Retina (tissue), 1 donor: ENCODE measurements at regions not wholly inside any gene's neighbourhood (a gene's known extent, or its start where the extent isn't known, plus 50 kb on each side); places are given as distances from the start of the nearest gene placed in this dataset.
"Not testable (repeated sequence)": the region's sequence is repeated elsewhere in the genome, so short reads cannot be mapped to it uniquely, and the experiment has no call there.

Experiments
- DNase-seq: peaks from one replicate; pipeline ENCODE4 v3.0.0-alpha.2; 2016

DNA sequence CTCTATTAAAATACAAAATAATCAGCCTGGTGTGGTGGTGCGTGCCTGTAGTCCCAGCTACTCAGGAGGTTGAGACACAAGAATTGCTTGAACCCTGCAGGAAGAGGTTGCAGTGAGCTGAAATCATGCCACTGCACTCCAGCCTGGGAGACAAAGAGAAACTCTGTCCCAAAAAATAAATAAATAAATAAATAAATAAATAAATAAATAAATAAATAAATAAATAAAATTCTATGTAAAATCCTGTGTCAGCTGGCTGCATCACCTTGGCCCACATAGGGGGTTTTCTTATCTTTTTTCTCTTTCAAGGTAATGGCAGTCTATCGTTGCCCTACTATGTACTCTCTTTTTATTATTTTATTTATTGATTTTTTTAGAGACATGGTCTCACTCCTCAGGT lies 206.7 kb downstream of the ALG10 start:
- DNase-seq: not testable (repeated sequence)

DNA sequence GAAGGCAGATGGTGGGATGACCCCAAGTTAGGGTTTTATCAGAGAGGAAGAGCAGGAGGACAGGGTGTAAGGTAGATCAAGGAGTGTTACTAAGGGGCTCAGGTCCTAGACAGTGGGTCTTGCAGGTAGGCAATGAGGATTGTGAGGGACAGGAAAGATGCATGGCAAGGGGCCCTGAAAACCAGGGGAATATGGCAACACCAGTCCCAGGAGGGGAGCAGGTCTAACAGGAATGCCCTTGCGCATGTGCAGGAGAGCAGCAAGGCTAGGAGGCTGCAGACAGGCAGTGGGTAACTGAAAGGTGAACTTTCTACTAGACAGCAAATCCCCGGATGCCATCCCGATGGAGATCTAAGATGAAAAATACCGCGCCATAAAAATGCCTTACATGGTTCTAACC lies 211.3 kb downstream of the ALG10 start:
- DNase-seq: no peak

DNA sequence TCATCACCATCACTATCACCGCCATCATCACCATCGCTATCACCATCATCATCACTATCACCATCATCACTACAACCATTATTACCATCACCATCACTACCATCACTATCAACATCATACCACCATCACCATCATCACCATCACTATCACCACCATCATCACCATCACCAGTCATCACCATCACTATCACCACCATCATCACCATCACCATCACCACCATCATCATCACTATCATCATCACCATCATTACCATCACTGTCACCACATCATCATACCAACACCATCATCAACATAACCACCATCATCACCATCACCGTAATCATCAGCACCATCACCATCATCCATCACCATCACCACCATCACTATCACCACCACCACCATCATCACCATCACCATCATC lies 213.8 kb downstream of the ALG10 start:
- DNase-seq: no peak

DNA sequence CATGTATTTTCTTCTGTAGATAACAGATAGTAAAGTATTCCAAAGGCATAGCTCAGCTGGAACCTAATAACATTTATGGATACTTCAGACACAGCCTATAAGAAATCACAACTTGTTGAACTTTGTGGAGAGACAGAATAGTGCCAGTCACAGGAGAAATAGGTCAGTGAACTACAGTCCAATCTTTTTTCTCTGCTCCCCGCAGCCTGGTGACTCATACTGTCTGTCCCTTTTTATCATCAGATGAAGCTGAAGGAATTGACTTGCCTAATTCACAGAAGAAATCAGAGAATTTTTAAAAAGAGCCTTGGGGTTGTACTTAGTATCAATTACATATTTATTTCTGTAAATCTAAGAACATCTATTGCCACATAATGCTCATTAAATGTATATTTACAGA lies 222.3 kb downstream of the ALG10 start:
- DNase-seq: no peak

DNA sequence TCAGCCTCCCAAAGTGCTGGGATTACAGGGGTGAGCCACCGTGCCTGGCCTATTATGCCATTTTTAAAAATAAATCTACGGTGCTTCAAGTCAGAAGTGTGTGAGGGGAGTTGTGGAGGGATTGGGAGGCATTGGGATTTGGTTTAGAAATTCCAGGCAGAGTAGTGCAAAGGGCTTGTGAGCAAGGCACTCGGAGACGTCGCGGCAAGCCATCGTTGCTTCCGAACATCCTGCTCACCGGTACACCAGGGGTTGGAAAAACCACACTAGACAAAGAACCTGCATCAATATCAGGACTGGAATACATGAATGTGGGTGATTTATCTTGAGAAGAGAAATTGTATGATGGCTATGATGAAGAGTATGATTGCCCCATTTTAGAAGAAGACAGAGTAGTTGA lies 227.0 kb downstream of the ALG10 start:
- no peak for DNase-seq

DNA sequence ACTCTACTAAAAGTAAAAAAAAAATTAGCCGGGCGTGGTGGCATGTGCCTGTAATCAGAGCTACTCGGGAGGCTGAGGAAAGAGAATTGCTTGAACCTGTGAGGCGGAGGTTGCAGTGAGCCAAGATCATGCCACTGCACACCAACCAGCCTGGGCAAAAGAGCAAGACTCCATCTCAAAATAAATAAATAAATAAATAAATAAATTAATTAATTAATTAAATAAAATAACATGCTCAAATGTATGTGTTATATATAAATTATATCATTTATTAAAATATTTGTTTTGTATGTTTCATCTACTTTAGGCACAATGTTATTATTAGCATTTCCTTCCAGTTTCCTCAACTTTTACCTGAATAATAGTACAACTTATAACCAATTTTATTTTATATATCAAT lies 229.6 kb downstream of the ALG10 start:
- DNase-seq: not testable (repeated sequence)

DNA sequence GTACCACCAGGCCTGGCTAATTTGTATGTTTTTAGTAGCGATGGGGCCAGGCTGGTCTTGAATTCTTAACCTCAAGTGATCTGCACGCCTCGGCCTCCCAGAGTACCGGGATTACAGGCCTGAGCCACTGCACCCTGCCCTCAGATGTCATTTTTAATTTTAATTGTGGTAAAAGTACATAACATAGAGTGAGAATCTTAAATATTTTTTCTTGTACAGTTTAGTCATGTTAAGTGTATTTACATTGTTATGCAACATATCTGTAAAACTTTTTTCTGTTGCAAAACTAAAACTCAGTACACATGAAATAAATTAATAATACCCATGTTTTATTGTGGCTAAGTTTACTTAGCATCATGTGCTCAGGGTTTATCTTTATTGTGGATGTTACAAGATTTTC lies 231.4 kb downstream of the ALG10 start:
- DNase-seq: no peak

DNA sequence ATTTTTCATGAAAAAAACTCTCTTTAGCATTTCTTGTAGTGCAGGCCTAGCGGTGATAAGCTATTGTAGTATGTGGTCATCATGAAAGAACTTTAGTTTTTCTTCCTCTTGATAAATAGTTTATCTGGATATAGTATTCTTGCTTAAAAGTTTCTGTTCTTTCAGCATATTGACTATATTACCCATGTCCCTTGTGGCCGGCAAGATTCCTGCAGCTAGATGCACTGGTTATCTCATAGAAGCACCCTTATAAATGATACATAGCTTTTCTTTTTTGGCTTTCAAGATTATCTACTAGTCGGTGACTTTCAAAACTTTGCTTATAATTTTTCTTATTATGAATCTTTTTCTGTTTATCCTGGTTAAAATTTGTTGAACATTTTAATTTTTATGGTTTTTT lies 234.8 kb downstream of the ALG10 start:
- no peak for DNase-seq

DNA sequence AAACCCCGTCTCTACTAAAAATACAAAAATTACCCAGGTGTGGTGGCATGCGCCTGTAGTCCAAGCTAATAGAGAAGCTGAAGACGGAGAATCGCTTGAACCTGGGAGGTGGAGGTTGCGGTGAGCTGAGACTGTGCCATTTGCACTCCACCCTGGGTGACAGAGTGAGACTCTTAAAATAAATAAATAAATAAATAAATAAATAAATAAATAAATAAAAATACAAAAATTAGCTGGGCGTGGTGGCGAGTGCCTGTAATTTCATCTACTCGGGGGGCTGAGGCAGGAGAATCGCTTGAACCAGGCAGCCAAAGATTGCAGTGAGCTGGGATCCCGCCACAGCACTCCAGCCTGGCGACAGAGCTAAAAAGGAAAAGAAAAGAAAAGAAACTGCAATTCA lies 239.8 kb downstream of the ALG10 start:
- DNase-seq: not testable (repeated sequence)

DNA sequence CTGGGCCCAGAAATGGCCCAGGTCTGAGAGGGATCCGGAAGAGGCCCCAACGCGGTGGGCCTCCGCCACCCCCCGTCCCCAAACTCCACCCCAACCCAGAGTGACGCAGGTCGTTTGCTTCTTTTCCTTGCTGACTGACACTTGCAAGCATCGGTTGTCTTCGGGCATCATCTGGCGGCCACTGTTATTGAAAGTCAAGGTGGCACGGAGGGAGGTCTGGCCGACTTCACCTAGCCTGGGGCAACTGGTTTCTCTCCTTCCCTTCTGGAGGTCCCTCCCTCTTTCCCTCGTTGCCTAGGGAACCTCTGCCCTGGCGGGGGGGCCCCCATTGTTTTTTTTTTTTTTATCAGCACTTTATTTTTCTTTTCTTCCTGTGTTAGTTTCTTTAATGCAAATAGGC lies 241.8 kb downstream of the ALG10 start:
- DNase-seq: no peak

DNA sequence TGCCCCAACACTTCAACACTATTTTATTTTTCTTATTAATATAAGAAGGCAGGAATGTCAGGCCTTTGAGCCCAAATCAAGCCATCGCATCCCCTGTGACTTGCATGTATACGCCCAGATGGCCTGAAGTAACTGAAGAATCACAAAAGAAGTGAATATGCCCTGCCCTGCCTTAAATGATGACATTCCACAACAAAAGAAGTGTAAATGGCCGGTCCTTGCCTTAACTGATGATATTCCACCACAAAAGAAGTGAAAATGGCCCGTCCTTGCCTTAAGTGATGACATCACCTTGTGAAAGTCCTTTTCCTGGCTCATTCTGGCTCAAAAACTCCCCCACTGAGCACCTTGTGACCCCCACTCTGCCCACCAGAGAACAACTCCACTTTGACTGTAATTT lies 251.4 kb downstream of the ALG10 start:
- not testable (repeated sequence) for DNase-seq

DNA sequence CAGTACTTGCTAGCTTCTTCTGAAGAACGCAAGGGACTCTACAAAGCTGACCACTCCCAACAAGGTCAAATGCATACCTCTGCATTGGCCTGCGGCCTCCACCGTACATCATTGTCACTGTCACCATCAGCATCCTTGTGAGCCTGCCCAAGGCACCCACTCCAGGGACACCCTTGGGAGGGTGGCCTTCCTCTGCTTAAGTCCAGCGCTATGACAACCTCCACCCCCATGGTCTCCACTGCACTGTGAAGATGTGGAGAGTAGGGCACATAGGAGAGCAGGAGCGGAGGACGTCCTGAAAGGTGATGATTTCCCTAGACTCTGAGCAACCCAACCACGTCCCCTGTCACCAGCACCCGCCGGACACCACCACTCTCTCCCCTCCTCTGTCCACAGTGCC lies 252.8 kb downstream of the ALG10 start:
- DNase-seq: no peak

DNA sequence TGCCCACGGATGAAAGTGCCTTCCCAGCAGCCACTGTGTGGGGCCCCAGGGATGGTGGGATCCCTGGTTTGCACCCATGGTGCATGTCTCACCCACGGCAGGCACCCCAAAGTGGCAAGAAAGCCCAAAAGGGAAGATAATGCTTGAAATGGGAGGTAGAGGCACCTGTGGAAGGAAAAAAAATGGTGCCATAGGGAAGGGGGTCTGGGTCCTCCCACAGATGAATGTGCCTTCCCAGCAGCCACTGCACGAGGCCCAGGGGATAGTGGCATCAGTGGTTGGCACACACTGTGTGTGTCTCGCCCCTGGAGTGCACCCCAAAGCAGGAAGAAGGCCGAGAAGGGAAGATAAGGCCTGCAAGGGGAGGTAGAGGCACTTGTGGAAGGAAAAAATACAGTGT lies 264.2 kb downstream of the ALG10 start:
- no peak for DNase-seq

DNA sequence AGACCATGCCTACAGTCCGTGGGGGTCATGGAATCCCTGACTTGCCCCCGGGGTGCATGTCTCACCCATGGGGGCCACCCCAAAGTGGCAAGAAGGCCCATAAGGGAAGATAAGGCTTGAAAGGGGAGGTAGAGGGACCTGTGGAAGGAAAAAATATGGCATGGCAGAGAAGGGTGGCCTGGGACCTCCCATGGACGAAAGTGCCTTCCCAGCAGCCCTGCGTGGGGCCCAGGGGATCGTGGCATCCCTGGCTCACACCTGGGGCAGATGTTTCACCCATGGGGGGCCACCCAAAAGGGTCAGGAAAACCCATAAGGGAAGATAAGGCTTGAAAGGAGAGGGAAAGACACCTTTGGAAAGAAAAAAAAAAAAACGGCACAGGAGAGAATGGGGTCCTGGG lies 264.6 kb downstream of the ALG10 start:
- no peak for DNase-seq

DNA sequence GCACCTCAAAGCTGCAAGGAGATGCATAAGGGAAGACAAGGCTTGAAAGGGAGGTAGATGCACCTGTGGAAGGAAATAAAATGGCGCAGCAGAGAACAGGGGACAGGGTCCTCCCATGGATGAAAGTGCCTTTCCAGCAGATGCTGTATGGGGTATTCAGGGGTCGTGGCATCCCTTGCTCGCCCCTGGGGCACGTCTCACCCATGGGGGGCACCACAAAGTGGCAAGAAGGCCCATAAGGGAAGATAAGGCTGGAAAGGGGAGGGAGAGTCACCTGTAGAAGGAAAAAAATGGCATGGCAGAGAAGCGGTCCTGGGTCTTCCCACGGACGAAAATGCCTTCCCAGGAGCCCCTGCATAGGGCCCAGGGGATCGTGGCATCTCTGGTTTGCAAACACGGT lies 265.1 kb downstream of the ALG10 start:
- DNase-seq: no peak

DNA sequence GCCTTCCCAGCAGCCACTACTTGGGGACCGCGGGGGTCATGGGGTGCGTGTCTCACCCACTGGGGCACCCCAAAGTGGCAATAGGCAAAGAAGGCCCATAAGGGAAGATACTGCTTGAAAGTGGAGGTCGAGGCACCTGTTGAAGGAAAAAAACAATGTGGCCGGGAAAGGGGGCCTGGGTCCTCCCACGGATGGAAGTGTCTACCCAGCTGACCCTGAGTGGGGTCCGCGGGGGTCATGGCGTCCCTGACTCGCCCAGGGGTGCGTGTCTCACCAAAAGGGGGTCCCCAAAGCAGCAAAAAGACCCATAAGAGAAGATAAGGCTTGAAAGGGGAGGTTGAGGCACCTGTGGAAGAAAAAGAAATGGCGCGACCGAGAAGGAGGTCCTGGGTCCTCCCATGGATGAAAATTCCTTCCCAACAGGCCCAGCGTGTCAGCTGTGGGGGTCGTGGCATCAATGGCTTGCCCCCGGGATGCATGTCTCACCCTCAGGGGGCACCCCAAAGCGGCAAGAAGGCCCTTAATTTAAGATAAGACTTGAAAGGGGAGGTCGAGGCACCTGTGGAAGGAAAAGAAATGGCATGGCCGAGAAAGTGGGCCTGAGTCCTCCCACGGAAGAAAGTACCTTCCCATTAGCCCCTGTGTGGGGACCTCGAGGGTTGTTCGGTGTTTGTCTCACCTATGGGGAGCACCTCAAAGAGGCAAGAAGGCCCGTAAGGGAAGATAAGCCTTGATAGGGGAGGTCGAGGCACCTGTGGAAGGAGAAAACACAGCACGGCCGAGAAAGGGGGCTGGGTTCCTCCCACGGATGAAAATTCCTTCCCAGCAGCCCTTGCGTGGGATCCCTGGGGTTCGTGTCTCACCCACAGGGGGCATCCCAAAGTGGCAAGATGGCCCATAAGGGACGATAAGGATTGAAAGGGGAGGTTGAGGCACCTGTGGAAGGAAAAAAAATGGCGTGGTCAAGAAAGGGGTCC lies 266.0 kb downstream of the ALG10 start:
- DNase-seq: no peak

DNA sequence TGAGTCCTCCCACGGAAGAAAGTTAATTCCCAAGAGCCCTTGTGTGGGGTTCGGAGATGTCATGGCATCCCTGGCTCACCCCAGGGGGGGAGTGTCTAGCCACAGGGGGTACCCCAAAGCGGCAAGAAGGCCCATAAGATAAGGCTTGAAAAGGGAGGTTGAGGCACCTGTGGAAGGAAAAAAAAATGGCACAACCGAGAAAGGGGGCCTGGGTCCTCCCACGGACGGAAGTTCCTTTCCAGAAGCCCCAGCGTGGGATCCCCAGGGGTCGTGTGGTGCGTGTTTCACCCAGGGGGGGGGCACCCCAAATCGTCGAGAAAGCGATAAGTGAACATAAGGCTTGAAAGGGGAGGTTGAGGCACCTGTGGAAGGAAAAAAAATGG lies 266.7 kb downstream of the ALG10 start:
- no peak for DNase-seq

DNA sequence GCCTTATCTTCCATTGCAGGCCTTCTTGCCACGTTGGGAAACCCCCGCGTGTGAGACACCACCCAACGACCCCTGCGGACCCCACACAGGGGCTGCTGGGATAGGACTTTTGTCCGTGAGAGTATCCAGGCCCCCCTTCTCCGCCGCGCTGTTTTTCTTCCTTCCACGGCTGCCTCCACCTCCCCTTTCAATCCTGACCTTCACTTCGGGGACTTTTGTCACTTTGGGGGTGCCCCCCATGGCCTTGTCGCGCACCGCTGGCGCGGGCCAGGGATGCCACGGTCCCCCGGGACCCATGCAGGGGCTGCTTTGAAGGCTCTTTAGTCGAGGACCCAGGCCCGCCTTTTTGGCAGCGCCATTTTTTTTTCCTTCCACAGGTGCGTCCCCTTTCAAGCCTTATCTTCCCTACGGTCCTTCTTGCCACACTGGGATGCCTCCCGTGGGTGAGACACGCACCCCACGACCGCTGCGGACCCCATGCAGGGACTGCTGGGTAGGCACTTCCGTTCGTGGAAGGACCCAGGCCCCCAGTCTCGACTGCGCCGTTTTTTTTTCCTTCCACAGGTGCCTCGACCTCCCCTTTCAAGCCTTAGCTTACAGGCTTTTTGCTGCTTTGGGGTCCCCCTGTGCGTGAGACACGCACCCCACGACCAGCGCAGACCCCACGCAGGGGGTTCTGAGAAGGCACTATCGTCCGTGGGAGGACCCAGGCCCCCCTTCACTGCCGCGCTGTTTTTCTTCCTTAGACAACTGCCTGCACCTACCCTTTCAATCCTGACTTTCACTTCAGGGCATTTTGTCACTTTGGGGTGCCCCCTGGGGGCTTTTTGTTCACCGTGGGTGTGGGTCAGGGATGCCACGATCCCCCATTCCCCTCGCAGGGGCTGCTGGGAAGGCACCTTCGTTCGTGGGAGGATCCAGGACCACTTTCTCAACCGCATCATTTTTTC lies 267.4 kb downstream of the ALG10 start:
- no peak for DNase-seq

DNA sequence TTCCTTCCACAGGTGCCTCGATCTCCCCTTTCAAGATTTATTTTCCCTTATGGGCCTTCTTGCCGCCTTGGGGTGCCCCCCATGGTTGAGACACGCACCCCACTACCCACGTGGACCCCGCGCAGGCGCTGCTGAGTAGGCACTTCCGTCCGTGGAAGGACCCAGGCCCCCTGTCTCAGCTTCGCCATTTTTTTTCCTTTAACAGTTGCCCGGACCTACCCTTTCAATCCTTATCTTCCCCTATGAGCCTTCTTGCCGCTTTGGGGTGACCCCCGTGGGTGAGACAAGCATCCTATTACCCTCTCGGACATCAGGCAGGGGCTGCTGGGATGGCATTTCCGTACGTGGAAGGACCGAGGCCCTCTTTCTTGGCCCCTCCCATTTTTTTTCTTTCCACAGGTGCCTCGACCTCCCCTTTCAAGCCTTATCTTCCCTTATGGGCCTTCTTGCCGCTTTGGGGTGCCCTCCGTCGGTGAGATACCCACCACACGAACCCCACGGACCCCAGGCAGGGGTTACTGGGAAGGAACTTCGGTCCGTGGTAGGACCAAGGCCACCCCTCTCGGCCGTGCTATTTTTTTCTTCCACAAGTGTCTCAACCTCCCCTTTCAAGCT lies 268.2 kb downstream of the ALG10 start:
- DNase-seq: no peak

DNA sequence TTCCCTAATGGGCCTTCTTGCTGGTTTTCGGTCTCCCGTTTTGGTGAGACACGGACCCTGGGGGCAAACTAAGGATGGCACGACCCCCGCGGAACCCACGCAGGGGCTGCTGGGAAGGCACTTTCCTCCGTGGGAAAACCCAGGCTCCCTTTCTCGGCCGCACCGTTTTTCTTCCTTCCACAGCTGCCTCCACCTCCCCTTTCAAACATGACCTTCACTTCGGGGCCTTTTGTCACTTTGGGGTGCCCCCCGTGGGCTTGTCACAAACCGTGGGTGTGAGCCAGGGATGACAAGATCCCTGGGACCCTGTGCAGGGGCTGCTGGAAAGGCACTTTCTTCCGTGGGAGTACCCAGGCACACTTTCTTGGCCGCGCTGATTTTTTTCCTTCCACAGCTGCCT lies 268.7 kb downstream of the ALG10 start:
- no peak for DNase-seq

DNA sequence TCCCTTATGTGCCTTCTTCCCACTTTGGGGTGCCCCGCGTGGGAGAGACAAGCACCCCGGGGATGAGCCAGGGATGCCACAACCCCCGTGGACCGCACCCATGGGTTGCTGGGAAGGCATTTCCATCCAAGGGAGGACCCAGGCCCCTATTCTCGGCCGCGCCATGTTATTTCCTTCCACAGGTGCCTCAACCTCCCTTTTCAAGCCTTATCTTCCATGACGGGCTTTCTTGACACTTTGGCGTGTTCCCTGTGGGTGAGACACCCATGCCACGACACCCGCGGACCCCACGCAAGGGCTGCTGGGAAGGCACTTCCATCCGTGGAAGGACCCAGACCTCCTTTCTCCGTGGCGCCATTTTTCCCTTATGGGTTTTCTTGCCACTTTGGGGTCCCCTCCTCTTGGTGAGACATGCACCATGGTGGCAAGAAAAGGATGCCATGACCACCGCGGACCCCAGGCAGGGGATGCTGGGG lies 269.2 kb downstream of the ALG10 start:
- no peak for DNase-seq

DNA sequence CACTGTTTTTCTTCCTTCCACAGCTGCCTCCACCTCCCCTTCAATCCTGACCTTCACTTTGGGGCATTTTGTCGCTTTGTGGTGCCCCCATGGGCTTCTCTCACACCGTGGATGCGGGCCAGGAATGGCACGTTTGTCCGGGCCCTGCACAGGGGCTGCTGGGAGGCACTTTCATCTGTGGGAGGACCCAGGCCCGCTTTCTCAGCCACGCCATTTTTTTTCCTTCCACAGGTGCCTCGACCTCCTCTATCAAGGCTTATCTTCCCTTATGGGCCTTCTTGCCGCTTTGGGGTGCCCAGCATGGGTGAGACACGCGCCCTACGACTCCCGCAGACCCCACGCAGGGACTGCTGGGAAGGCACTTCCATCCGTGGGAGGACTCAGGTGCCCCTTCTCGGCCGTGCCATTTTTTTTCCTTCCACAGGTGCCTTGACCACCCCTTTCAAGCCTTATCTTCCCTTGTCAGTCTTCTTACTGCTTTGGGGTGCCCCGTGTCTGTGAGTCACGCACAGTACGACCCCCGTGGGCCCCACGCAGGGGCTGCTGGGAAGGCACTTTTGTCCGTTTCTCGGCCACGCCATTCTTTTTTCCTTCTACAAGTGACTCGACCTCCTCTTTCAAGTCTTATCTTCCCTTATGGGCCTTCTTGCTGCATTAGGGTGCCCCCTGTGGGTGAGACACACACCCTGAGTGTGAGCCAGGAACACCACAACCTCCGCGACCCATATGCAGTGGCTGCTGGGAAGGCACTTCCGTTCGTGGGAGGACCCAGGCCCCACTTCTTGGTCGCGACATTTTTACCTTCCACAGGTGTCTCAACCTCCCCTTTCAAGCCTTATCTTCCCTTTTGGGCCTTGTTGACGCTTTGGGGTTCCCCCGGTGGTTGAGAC lies 270.7 kb downstream of the ALG10 start:
- no peak for DNase-seq
